DOHH2 (cell line): ENCODE measurements at regions not wholly inside any gene's neighbourhood (a gene's known extent, or its start where the extent isn't known, plus 50 kb on each side); places are given as distances from the start of the nearest gene placed in this dataset.

Experiments used
- H3F3A ChIP-seq: fragments of 200-600 bp; sonication (generic), shearing (Covaris generic); 2 replicates; pipeline ENCODE4 v1.6.0; 2016; ENCODE audit warnings: antibody characterized with exemption, mild to moderate bottlenecking; ENCODE audit not compliant: control insufficient read depth, insufficient read depth
- H3K27ac ChIP-seq: fragments of 200-600 bp; sonication (generic); 2 replicates; pipeline ENCODE4 v1.5.1; 2014; ENCODE audit warnings: low read depth, mild to moderate bottlenecking, low read length, moderate library complexity
- H3K27me3 ChIP-seq: fragments of 200-600 bp; sonication (generic); 2 replicates; pipeline ENCODE4 v1.6.1; 2014; ENCODE audit warnings: mild to moderate bottlenecking, low read length, mixed read lengths; ENCODE audit not compliant: control insufficient read depth
- H3K36me3 ChIP-seq: fragments of 200-600 bp; sonication (generic); 2 replicates; pipeline ENCODE4 v1.6.1; 2014; ENCODE audit warnings: mild to moderate bottlenecking, low read length, moderate library complexity, mixed read lengths; ENCODE audit not compliant: control insufficient read depth
- H3K4me1 ChIP-seq: fragments of 200-600 bp; sonication (generic); 2 replicates; pipeline ENCODE4 v1.6.1; 2014; ENCODE audit warnings: mild to moderate bottlenecking, low read length, mixed read lengths; ENCODE audit not compliant: control insufficient read depth
- H3K4me2 ChIP-seq: fragments of 200-600 bp; sonication (generic); 2 replicates; pipeline ENCODE4 v1.6.0; 2014; ENCODE audit warnings: mild to moderate bottlenecking, low read length, moderate library complexity
- H3K4me3 ChIP-seq: fragments of 200-600 bp; sonication (generic); 2 replicates; pipeline ENCODE4 v1.5.1; 2014; ENCODE audit warnings: mild to moderate bottlenecking, low read length, mixed read lengths
- H3K79me2 ChIP-seq: fragments of 200-600 bp; sonication (generic); 2 replicates; pipeline ENCODE4 v1.6.1; 2014; ENCODE audit warnings: mild to moderate bottlenecking, low read length, mixed read lengths; ENCODE audit not compliant: control insufficient read depth
- H3K9me2 ChIP-seq: fragments of 200-600 bp; sonication (generic); replicated peaks from 2 replicates; pipeline ENCODE4 v1.6.1; 2014; ENCODE audit warnings: mild to moderate bottlenecking, low read length, mixed read lengths; ENCODE audit not compliant: control insufficient read depth
- H3K9me3 ChIP-seq: fragments of 200-600 bp; sonication (generic); 2 replicates; pipeline ENCODE4 v1.6.1; 2014; ENCODE audit warnings: antibody characterized with exemption, low read length, mixed read lengths; ENCODE audit not compliant: control insufficient read depth, insufficient read depth
- H4K20me1 ChIP-seq: fragments of 200-600 bp; sonication (generic); 2 replicates; pipeline ENCODE4 v1.6.0; 2014; ENCODE audit warnings: low read depth, mild to moderate bottlenecking, antibody characterized with exemption, low read length, moderate library complexity; ENCODE audit not compliant: control insufficient read depth, insufficient read depth
- CTCF ChIP-seq: fragments of 200-600 bp; sonication (generic); IDR thresholded peaks from one replicate; pipeline ENCODE4 v1.5.1; 2014; ENCODE audit warnings: antibody characterized with exemption, mild to moderate bottlenecking, low read depth, low read length; ENCODE audit not compliant: poor library complexity, severe bottlenecking
- EZH2phosphoT487 ChIP-seq: fragments of 200-600 bp; sonication (generic); IDR thresholded peaks from 2 replicates; pipeline ENCODE4 v1.6.1; 2017; ENCODE audit warnings: borderline replicate concordance, mild to moderate bottlenecking, antibody characterized with exemption, low read length, moderate library complexity, mixed read lengths

DNA sequence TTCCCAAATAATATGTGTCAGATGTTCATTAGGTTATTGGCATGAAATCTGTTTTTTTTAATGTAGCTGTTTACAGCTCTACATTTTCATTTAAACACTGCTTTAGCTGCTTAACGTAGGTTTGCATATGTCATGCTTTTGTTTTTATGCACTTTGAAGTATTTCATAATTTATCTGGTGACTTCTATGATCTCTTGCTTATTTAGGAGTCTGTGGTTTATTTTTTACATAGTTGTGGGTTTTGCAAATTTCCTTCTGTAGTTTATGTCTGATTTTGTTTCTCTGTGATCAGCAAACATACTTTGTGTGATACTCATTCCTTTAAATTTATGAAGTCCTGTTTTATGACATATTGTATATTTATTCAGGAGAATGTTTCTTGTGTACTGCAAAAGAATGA, 606.5 kb upstream of the PFKP start:
- Histone ChIP-seq H3K27me3 (no peaks in the 10 kb centered on the region), H3K9me2 (no peaks in the 10 kb centered on the region), H3K27ac (no peak overlapping the region), H3K9me3 (no peaks in the 10 kb centered on the region), H4K20me1 (no peaks in the 10 kb centered on the region), H3K79me2 (no peaks in the 10 kb centered on the region), H3F3A (no peaks in the 10 kb centered on the region), H3K4me2 (no peak overlapping the region), H3K36me3 (no peaks in the 10 kb centered on the region), H3K4me1 (no peaks in the 10 kb centered on the region), H3K4me3 (no peak overlapping the region)
- TF ChIP-seq CTCF (no peak), EZH2phosphoT487 (no peak)

GRCh38 chr10:2459713-2460112, 607.6 kb upstream of the PFKP start:
- Histone ChIP-seq H3K4me3 (no peak overlapping the region), H3F3A (no peaks in the 10 kb centered on the region), H3K27me3 (no peaks in the 10 kb centered on the region), H3K4me1 (no peaks in the 10 kb centered on the region), H3K79me2 (no peaks in the 10 kb centered on the region), H3K4me2 (no peak overlapping the region), H3K27ac (no peak overlapping the region), H3K9me2 (no peaks in the 10 kb centered on the region), H3K9me3 (no peaks in the 10 kb centered on the region), H3K36me3 (no peaks in the 10 kb centered on the region), H4K20me1 (no peaks in the 10 kb centered on the region)
- TF ChIP-seq EZH2phosphoT487 (no peak), CTCF (no peak)

DNA sequence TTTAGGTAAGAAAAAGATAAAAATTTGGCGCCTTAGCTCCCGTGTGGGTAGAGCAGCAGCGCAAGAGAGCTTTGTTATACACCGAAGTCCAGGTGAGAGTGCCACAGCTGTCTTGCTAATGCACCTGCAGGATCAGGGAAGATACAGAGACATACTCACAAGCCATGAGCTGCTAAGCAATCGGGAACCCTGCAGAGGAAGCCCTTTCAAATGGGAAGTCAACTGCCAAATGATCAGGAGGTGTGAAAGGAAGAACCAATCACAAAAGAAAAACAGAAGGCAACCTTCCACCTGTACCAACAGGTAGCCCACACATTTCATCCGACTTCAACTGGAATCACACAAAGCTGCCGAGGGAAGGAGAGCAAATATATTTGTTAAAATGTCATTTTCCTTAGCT, 610.5 kb upstream of the PFKP start:
- H3F3A ChIP-seq = no peaks in the 10 kb centered on the region
- no peaks in the 10 kb centered on the region for H3K9me2 ChIP-seq
- H3K79me2 ChIP-seq = no peaks in the 10 kb centered on the region
- H3K27me3 ChIP-seq = no peaks in the 10 kb centered on the region
- H3K4me2 ChIP-seq = no peak overlapping the region
- no peak overlapping the region for H3K4me3 ChIP-seq
- no peaks in the 10 kb centered on the region for H4K20me1 ChIP-seq
- TF ChIP-seq EZH2phosphoT487 (no peak), CTCF (no peak)
- no peaks in the 10 kb centered on the region for H3K4me1 ChIP-seq
- H3K9me3 ChIP-seq = no peaks in the 10 kb centered on the region
- no peak overlapping the region for H3K27ac ChIP-seq
- H3K36me3 ChIP-seq = no peaks in the 10 kb centered on the region

- no peaks in the 10 kb centered on the region for H3K79me2 ChIP-seq
- no peaks in the 10 kb centered on the region for H4K20me1 ChIP-seq
- no peaks in the 10 kb centered on the region for H3K36me3 ChIP-seq
- H3K9me3 ChIP-seq = no peaks in the 10 kb centered on the region
- H3K4me1 ChIP-seq = no peaks in the 10 kb centered on the region
- H3K4me3 ChIP-seq = no peak overlapping the region
- H3K4me2 ChIP-seq = no peak overlapping the region
- TF ChIP-seq EZH2phosphoT487 = no peak
- no peak for TF ChIP-seq CTCF
- H3K27me3 ChIP-seq = no peaks in the 10 kb centered on the region
- no peak overlapping the region for H3K27ac ChIP-seq
- no peaks in the 10 kb centered on the region for H3F3A ChIP-seq
- no peaks in the 10 kb centered on the region for H3K9me2 ChIP-seq
These were observed 622.0 kb upstream of the PFKP start for GRCh38 chr10:2445370-2445769.
